HEK293 (cell line): ENCODE measurements at regions not wholly inside any gene's neighbourhood (a gene's known extent, or its start where the extent isn't known, plus 50 kb on each side); places are given as distances from the start of the nearest gene placed in this dataset.

Source experiments
- CTCF ChIP-seq: fragments of 450-650 bp; formaldehyde crosslinking; IDR thresholded peaks from 2 replicates; pipeline ENCODE4 v1.5.1; 2016; ENCODE audit warnings: missing biosample characterization, missing genetic modification characterization
- TCF7L2 ChIP-seq: IDR thresholded peaks from 2 replicates; pipeline ENCODE4 v1.6.1; 2011; ENCODE audit warnings: low read depth, mild to moderate bottlenecking, inconsistent platforms, low read length, moderate library complexity, borderline replicate concordance
- YY1 ChIP-seq: fragments of 450-650 bp; formaldehyde crosslinking; IDR thresholded peaks from 2 replicates; pipeline ENCODE4 v1.5.1; 2018; ENCODE audit warnings: missing biosample characterization, missing genetic modification characterization
- ZNF600 ChIP-seq: fragments of 450-650 bp; formaldehyde crosslinking; IDR thresholded peaks from 2 replicates; pipeline ENCODE4 v1.5.1; 2016; ENCODE audit warnings: missing biosample characterization, missing genetic modification characterization

GRCh38 chr14:79986251-79986650 lies 225.1 kb downstream of the DIO2 start:
- TF ChIP-seq ZNF600 (tag by site-specific recombination) = no peak
- TF ChIP-seq TCF7L2 = no peak
- no peak for TF ChIP-seq CTCF (tag by site-specific recombination)
- no peak for TF ChIP-seq YY1 (tag by site-specific recombination)
